Activated CD4-positive, alpha-beta T cell treated with anti-CD3 and anti-CD28 coated beads, Interleukin-2, amount 10 ng/mL, durations not matched to agents 24 days and 14 days (primary cell): ENCODE measurements at regions not wholly inside any gene's neighbourhood (a gene's known extent, or its start where the extent isn't known, plus 50 kb on each side); places are given as distances from the start of the nearest gene placed in this dataset.
"Not testable (repeated sequence)": the region's sequence is repeated elsewhere in the genome, so short reads cannot be mapped to it uniquely, and the experiment has no call there.

Experiments used
- DNase-seq: peaks from one replicate; pipeline ENCODE4 v3.0.0; 2022
- H3K27ac Mint-ChIP-seq: one replicate; pipeline ENCODE4 v1.8.0; 2022; ENCODE audit warnings: mild to moderate bottlenecking, mixed read lengths
- H3K27me3 Mint-ChIP-seq: one replicate; pipeline ENCODE4 v1.8.0; 2022; ENCODE audit warnings: mixed read lengths
- H3K36me3 Mint-ChIP-seq: one replicate; pipeline ENCODE4 v1.8.0; 2022; ENCODE audit warnings: low read depth, mild to moderate bottlenecking, mixed read lengths
- H3K4me1 Mint-ChIP-seq: one replicate; pipeline ENCODE4 v1.8.0; 2021; ENCODE audit warnings: mixed read lengths
- H3K4me3 Mint-ChIP-seq: one replicate; pipeline ENCODE4 v1.8.0; 2022; ENCODE audit warnings: mild to moderate bottlenecking, moderate library complexity, mixed read lengths
- H3K9me3 Mint-ChIP-seq: one replicate; pipeline ENCODE4 v1.8.0; 2021; ENCODE audit warnings: mixed read lengths
- intact Hi-C: fragments of 100-400 bp; cut with micrococcal nuclease; formaldehyde crosslinking; loops from one replicate; pipeline ENCODE4 v1.15.1; 2023

GRCh38 chr2:34174506-34174905 lies 575.4 kb upstream of the FAM98A start:
- Mint-ChIP-seq H3K9me3 (peaks cover 5% of the 10 kb centered on the region), H3K27ac (no peak overlapping the region), H3K27me3 (no peaks in the 10 kb centered on the region), H3K4me1 (no peaks in the 10 kb centered on the region), H3K4me3 (no peak overlapping the region), H3K36me3 (no peaks in the 10 kb centered on the region)
- intact Hi-C loops, result no loop called here
- no peak for DNase-seq

GRCh38 chr2:34162231-34162630 lies 563.1 kb upstream of the FAM98A start:
- no peak for DNase-seq
- H3K4me1 Mint-ChIP-seq, result no peaks in the 10 kb centered on the region
- no peaks in the 10 kb centered on the region for H3K27me3 Mint-ChIP-seq
- intact Hi-C loops, result no loop called here
- no peak overlapping the region for H3K27ac Mint-ChIP-seq
- H3K9me3 Mint-ChIP-seq, result no peaks in the 10 kb centered on the region
- no peaks in the 10 kb centered on the region for H3K36me3 Mint-ChIP-seq
- H3K4me3 Mint-ChIP-seq, result no peak overlapping the region

- intact Hi-C loops, result no loop called here
- no peaks in the 10 kb centered on the region for H3K27me3 Mint-ChIP-seq
- no peak overlapping the region for H3K27ac Mint-ChIP-seq
- no peaks in the 10 kb centered on the region for H3K4me1 Mint-ChIP-seq
- no peak for DNase-seq
- no peaks in the 10 kb centered on the region for H3K36me3 Mint-ChIP-seq
- no peak overlapping the region for H3K4me3 Mint-ChIP-seq
- no peaks in the 10 kb centered on the region for H3K9me3 Mint-ChIP-seq
Observed at GRCh38 chr2:34161549-34161948, 562.5 kb upstream of the FAM98A start.

GRCh38 chr2:34159901-34160300 lies 560.8 kb upstream of the FAM98A start:
- DNase-seq, result no peak
- H3K4me1 Mint-ChIP-seq, result no peaks in the 10 kb centered on the region
- intact Hi-C loops, result no loop called here
- H3K36me3 Mint-ChIP-seq, result no peaks in the 10 kb centered on the region
- H3K4me3 Mint-ChIP-seq, result no peak overlapping the region
- H3K27ac Mint-ChIP-seq, result no peak overlapping the region
- no peaks in the 10 kb centered on the region for H3K27me3 Mint-ChIP-seq
- H3K9me3 Mint-ChIP-seq, result no peaks in the 10 kb centered on the region

- no peak overlapping the region for H3K4me3 Mint-ChIP-seq
- H3K4me1 Mint-ChIP-seq, result no peaks in the 10 kb centered on the region
- intact Hi-C loops, result no loop called here
- H3K27ac Mint-ChIP-seq, result no peak overlapping the region
- peaks cover 7% of the 10 kb centered on the region for H3K9me3 Mint-ChIP-seq
- H3K36me3 Mint-ChIP-seq, result no peaks in the 10 kb centered on the region
- no peak for DNase-seq
- no peaks in the 10 kb centered on the region for H3K27me3 Mint-ChIP-seq
Observed at GRCh38 chr2:34153484-34153883, 554.4 kb upstream of the FAM98A start.

GRCh38 chr2:34147780-34148179 lies 548.7 kb upstream of the FAM98A start:
- H3K36me3 Mint-ChIP-seq, result no peaks in the 10 kb centered on the region
- peaks cover 7% of the 10 kb centered on the region for H3K9me3 Mint-ChIP-seq
- H3K4me3 Mint-ChIP-seq, result no peak overlapping the region
- no peaks in the 10 kb centered on the region for H3K4me1 Mint-ChIP-seq
- no peaks in the 10 kb centered on the region for H3K27me3 Mint-ChIP-seq
- DNase-seq, result no peak
- intact Hi-C loops, result no loop called here
- H3K27ac Mint-ChIP-seq, result no peak overlapping the region

- Mint-ChIP-seq H3K4me1 (no peaks in the 10 kb centered on the region), H3K36me3 (no peaks in the 10 kb centered on the region), H3K27me3 (no peaks in the 10 kb centered on the region), H3K27ac (no peak overlapping the region), H3K4me3 (no peak overlapping the region), H3K9me3 (peaks cover 8% of the 10 kb centered on the region)
- no peak for DNase-seq
- intact Hi-C loops, result no loop called here
Observed at GRCh38 chr2:34143149-34143548, 544.0 kb upstream of the FAM98A start.

- H3K4me1 Mint-ChIP-seq, H3K27me3 Mint-ChIP-seq, H3K4me3 Mint-ChIP-seq, H3K9me3 Mint-ChIP-seq, H3K27ac Mint-ChIP-seq, H3K36me3 Mint-ChIP-seq, DNase-seq, intact Hi-C loops: not testable (repeated sequence)
Observed at GRCh38 chr2:34142531-34143008, 543.5 kb upstream of the FAM98A start.

GRCh38 chr2:34133065-34133464 lies 534.0 kb upstream of the FAM98A start:
- H3K9me3 Mint-ChIP-seq, DNase-seq, H3K4me1 Mint-ChIP-seq, H3K36me3 Mint-ChIP-seq, H3K4me3 Mint-ChIP-seq, H3K27me3 Mint-ChIP-seq, intact Hi-C loops, H3K27ac Mint-ChIP-seq: not testable (repeated sequence)

- no peaks in the 10 kb centered on the region for H3K27me3 Mint-ChIP-seq
- H3K27ac Mint-ChIP-seq, result no peak overlapping the region
- no peak for DNase-seq
- no peaks in the 10 kb centered on the region for H3K4me1 Mint-ChIP-seq
- H3K9me3 Mint-ChIP-seq, result peaks cover 8% of the 10 kb centered on the region
- no peaks in the 10 kb centered on the region for H3K36me3 Mint-ChIP-seq
- intact Hi-C loops, result no loop called here
- H3K4me3 Mint-ChIP-seq, result no peak overlapping the region
Observed at GRCh38 chr2:34126279-34126678, 527.2 kb upstream of the FAM98A start.

GRCh38 chr2:34123996-34124785 lies 525.1 kb upstream of the FAM98A start:
- Mint-ChIP-seq H3K4me3 (no peak overlapping the region), H3K4me1 (no peaks in the 10 kb centered on the region), H3K36me3 (no peaks in the 10 kb centered on the region), H3K27me3 (no peaks in the 10 kb centered on the region), H3K9me3 (peaks cover 4% of the 10 kb centered on the region), H3K27ac (no peak overlapping the region)
- DNase-seq, result no peak
- intact Hi-C loops, result no loop called here

GRCh38 chr2:34121076-34121475 lies 522.0 kb upstream of the FAM98A start:
- Mint-ChIP-seq H3K4me1 (no peaks in the 10 kb centered on the region), H3K27me3 (no peaks in the 10 kb centered on the region), H3K4me3 (no peak overlapping the region), H3K27ac (no peak overlapping the region), H3K36me3 (no peaks in the 10 kb centered on the region), H3K9me3 (no peaks in the 10 kb centered on the region)
- intact Hi-C loops, result no loop called here
- no peak for DNase-seq

- no peaks in the 10 kb centered on the region for H3K4me1 Mint-ChIP-seq
- no peaks in the 10 kb centered on the region for H3K27me3 Mint-ChIP-seq
- H3K36me3 Mint-ChIP-seq, result no peaks in the 10 kb centered on the region
- H3K9me3 Mint-ChIP-seq, result no peaks in the 10 kb centered on the region
- intact Hi-C loops, result no loop called here
- no peak overlapping the region for H3K27ac Mint-ChIP-seq
- DNase-seq, result no peak
- H3K4me3 Mint-ChIP-seq, result no peak overlapping the region
Observed at GRCh38 chr2:34115076-34115475, 516.0 kb upstream of the FAM98A start.

GRCh38 chr2:34112161-34112560 lies 513.1 kb upstream of the FAM98A start:
- no peaks in the 10 kb centered on the region for H3K9me3 Mint-ChIP-seq
- no peak overlapping the region for H3K4me3 Mint-ChIP-seq
- intact Hi-C loops, result no loop called here
- H3K27me3 Mint-ChIP-seq, result no peaks in the 10 kb centered on the region
- H3K4me1 Mint-ChIP-seq, result no peaks in the 10 kb centered on the region
- no peak for DNase-seq
- H3K27ac Mint-ChIP-seq, result no peak overlapping the region
- no peaks in the 10 kb centered on the region for H3K36me3 Mint-ChIP-seq

GRCh38 chr2:34110392-34110791 lies 511.3 kb upstream of the FAM98A start:
- intact Hi-C loops, result no loop called here
- H3K27me3 Mint-ChIP-seq, result no peaks in the 10 kb centered on the region
- no peaks in the 10 kb centered on the region for H3K9me3 Mint-ChIP-seq
- no peaks in the 10 kb centered on the region for H3K36me3 Mint-ChIP-seq
- no peak overlapping the region for H3K4me3 Mint-ChIP-seq
- H3K4me1 Mint-ChIP-seq, result no peaks in the 10 kb centered on the region
- H3K27ac Mint-ChIP-seq, result no peak overlapping the region
- no peak for DNase-seq
